ENCODE measurements at regions not wholly inside any gene's neighbourhood (a gene's known extent, or its start where the extent isn't known, plus 50 kb on each side); places are given as distances from the start of the nearest gene placed in this dataset.
A peak's percentile ranks its signal among the peaks of the same experiment; 100 is the strongest.

GRCh38 chr3:72178463-72179106 is 393.6 kb upstream of the PROK2 start:
- TF ChIP-seq CTCF (IDR thresholded peaks at IDR 0.05; ENCODE audit: low read length, missing control alignments), result no peak
- no peak overlapping the region for H3K4me3 ChIP-seq (replicated peaks; ENCODE audit: low read depth, low read length)
- DNase-seq (ENCODE audit: low read depth), result no peak

DNA sequence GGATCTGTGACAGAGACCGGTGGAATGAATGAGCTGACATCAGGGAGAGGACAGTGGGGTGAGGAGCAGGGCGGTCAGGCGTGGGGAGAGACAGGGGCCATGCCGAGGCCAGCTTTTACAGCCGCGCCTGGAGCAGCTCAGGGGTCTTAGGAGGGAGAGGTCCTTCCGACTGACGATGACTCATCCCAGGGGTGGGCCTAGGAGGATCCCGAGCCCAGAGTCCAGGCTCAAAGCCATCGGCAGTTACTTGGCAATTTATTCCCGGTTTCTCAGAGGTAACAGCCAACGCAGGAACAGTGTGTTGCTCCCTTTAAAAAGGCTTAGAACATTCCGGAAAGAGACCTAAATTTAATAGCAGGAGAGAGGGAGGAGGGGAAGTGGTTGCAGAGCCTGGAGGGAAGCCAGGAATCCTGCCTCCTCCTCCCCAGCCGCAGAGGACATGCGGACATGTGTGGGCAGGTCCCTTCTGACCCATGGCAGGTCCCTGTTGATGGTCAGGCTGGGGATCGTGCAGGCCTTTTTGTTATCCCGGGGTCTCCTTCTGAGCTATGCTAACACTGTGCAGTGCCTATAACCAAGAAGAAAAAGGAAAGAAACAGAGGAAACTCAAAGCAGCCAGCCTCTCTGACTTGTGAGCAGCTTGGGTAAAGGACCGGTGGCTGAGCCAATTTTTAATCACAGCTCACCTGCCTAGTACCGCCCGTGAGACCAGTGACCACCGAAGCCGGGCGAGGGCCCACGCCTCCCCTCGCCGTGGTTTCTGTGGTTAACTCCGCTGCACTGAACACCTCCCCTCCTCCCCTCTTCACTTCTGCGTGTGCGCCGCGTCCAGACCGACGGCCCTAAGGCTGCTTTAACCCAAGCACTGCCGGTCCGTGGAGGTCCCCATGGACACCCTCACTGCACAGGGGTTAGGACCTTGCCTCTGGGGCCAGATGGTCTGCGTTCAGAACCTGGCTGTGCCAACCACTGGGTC is 392.4 kb upstream of the PROK2 start:
- peak; percentile 79 for DNase-seq (ENCODE audit: low read depth)
- no peak for TF ChIP-seq CTCF (IDR thresholded peaks at IDR 0.05; ENCODE audit: low read length, missing control alignments)
- no peak overlapping the region for H3K4me3 ChIP-seq (replicated peaks; ENCODE audit: low read depth, low read length)

DNA sequence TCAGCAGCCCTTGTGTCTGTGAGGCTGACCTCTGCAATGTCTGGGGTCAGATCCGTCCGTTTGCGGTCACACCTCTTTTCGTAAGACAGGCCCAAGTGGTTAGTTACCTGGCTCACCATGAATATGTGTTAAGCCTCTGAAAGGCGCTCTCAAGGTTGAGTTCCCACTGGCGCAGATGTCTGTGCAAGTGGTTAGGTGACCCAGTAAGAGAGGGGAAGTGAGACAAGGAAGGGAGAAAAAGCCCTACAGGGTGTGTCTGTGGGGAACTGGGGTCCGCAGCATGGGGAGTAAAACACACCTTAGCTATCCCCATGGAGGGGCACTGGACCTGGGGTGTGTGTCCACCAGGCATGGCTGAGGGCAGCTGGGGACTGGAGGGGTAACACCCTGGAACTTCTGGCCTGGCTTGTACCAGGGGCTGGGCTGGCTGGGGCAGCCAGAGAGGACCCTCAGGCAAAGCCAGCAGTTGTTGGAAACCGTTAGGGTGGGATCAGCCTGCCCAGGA is 391.6 kb upstream of the PROK2 start:
- no peak for DNase-seq (ENCODE audit: low read depth)
- H3K4me3 ChIP-seq (replicated peaks; ENCODE audit: low read depth, low read length), result no peak overlapping the region

DNA sequence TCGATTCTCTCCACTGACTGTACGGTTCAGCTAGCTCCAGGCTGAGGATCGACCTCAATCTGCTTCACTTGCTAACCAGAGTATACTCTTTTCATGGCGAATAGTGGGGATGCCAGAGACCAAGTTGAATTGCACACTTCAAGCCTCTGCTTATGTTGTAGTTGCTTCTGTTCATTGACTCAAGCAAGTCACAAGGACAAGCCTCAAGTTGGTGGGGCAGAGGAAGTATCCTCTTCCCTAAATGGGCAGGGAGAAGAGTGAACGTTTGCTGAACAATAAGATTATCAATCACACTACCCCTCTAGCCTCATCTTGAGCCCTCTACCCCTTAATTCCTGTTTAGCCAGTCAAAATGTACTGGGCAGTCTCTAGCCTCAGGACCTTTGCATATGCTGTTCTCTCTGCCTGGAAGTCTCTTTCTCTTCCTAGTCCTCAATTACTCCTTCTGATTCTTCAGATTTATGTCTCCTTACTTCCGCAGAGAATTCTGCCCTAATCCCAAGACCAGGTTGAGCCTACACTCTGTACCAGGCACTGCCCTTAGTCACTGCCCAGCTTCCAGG is 390.4 kb upstream of the PROK2 start:
- no peak for TF ChIP-seq CTCF (IDR thresholded peaks at IDR 0.05; ENCODE audit: low read length, missing control alignments)
- DNase-seq (ENCODE audit: low read depth), result no peak

More for the DNA sequence above, 391.6 kb upstream of the PROK2 start:
- no peak for TF ChIP-seq CTCF (IDR thresholded peaks at IDR 0.05; ENCODE audit: low read length, missing control alignments)

GRCh38 chr3:72174890-72175289 is 389.9 kb upstream of the PROK2 start:
- TF ChIP-seq CTCF (IDR thresholded peaks at IDR 0.05; ENCODE audit: low read length, missing control alignments), result no peak
- no peak overlapping the region for H3K4me3 ChIP-seq (replicated peaks; ENCODE audit: low read depth, low read length)
- DNase-seq (ENCODE audit: low read depth), result no peak

More for the DNA sequence above, 390.4 kb upstream of the PROK2 start:
- H3K4me3 ChIP-seq (replicated peaks; ENCODE audit: low read depth, low read length), result no peak overlapping the region

GRCh38 chr3:72174040-72174439 is 389.1 kb upstream of the PROK2 start:
- H3K4me3 ChIP-seq (replicated peaks; ENCODE audit: low read depth, low read length), result no peak overlapping the region
- no peak for TF ChIP-seq CTCF (IDR thresholded peaks at IDR 0.05; ENCODE audit: low read length, missing control alignments)
- no peak for DNase-seq (ENCODE audit: low read depth)

Data from fibroblast of pulmonary artery (primary cell).